ENCODE measurements at regions not wholly inside any gene's neighbourhood (a gene's known extent, or its start where the extent isn't known, plus 50 kb on each side); places are given as distances from the start of the nearest gene placed in this dataset.

- Histone ChIP-seq H3K27me3 (ENCODE audit: control insufficient read depth, insufficient read depth, low read length) (no peaks in the 10 kb centered on the region), H3K4me3 (replicated peaks in 1 of 4; ENCODE audit: control extremely low read depth in 1 of 4, insufficient read depth in 1 of 4, low read depth in 3 of 4, low read length in 4 of 4) (no peak overlapping the region), H2AFZ (ENCODE audit: low read length) (no peak overlapping the region), H4K20me1 (ENCODE audit: control insufficient read depth, extremely low read depth, insufficient read depth, low read length) (no peaks in the 10 kb centered on the region), H3K36me3 (ENCODE audit: control insufficient read depth, insufficient read depth, low read length) (no peaks in the 10 kb centered on the region), H3K9me3 (ENCODE audit: control insufficient read depth, insufficient read depth, low read depth, low read length) (no peaks in the 10 kb centered on the region), H3K4me1 (ENCODE audit: control insufficient read depth, extremely low read depth, insufficient read depth, low read length) (no peaks in the 10 kb centered on the region), H3K79me2 (ENCODE audit: control insufficient read depth, insufficient read depth, low read length) (no peaks in the 10 kb centered on the region), H3K27ac (ENCODE audit: insufficient read depth, low read length) (no peak overlapping the region), H3K4me2 (ENCODE audit: extremely low read depth, insufficient read depth, low read length) (no peak overlapping the region), H3K9ac (ENCODE audit: insufficient read depth, low read length) (no peak overlapping the region)
- TF ChIP-seq CTCF (conservative IDR thresholded peaks at IDR 0.05 in 1 of 2, IDR thresholded peaks at IDR 0.05 in 1 of 2; ENCODE audit: low read depth in 1 of 2, low read length in 2 of 2) = no peak
- no peak for TF ChIP-seq EZH2 (IDR thresholded peaks at IDR 0.05; ENCODE audit: low read length, missing control alignments)
- no peak for DNase-seq (ENCODE audit: low read depth in 2 of 2)
These were observed 180.7 kb upstream of the CDH12 start for GRCh38 chr5:23033864-23034263.

- Histone ChIP-seq H3K27ac (ENCODE audit: insufficient read depth, low read length) (no peak overlapping the region), H3K79me2 (ENCODE audit: control insufficient read depth, insufficient read depth, low read length) (no peaks in the 10 kb centered on the region), H3K4me3 (replicated peaks in 1 of 4; ENCODE audit: control extremely low read depth in 1 of 4, insufficient read depth in 1 of 4, low read depth in 3 of 4, low read length in 4 of 4) (no peak overlapping the region), H3K9me3 (ENCODE audit: control insufficient read depth, insufficient read depth, low read depth, low read length) (no peaks in the 10 kb centered on the region), H4K20me1 (ENCODE audit: control insufficient read depth, extremely low read depth, insufficient read depth, low read length) (no peaks in the 10 kb centered on the region), H3K4me2 (ENCODE audit: extremely low read depth, insufficient read depth, low read length) (no peak overlapping the region), H2AFZ (ENCODE audit: low read length) (no peak overlapping the region), H3K4me1 (ENCODE audit: control insufficient read depth, extremely low read depth, insufficient read depth, low read length) (no peaks in the 10 kb centered on the region), H3K36me3 (ENCODE audit: control insufficient read depth, insufficient read depth, low read length) (no peaks in the 10 kb centered on the region), H3K27me3 (ENCODE audit: control insufficient read depth, insufficient read depth, low read length) (no peaks in the 10 kb centered on the region), H3K9ac (ENCODE audit: insufficient read depth, low read length) (no peak overlapping the region)
- TF ChIP-seq EZH2 (IDR thresholded peaks at IDR 0.05; ENCODE audit: low read length, missing control alignments) (no peak), CTCF (conservative IDR thresholded peaks at IDR 0.05 in 1 of 2, IDR thresholded peaks at IDR 0.05 in 1 of 2; ENCODE audit: low read depth in 1 of 2, low read length in 2 of 2) (no peak)
- no peak for DNase-seq (ENCODE audit: low read depth in 2 of 2)
These were observed 176.1 kb upstream of the CDH12 start for GRCh38 chr5:23029290-23029689.

GRCh38 chr5:23028445-23029021, 175.4 kb upstream of the CDH12 start:
- Histone ChIP-seq H3K4me1 (ENCODE audit: control insufficient read depth, extremely low read depth, insufficient read depth, low read length) (no peaks in the 10 kb centered on the region), H4K20me1 (ENCODE audit: control insufficient read depth, extremely low read depth, insufficient read depth, low read length) (no peaks in the 10 kb centered on the region), H2AFZ (ENCODE audit: low read length) (no peak overlapping the region), H3K4me3 (replicated peaks in 1 of 4; ENCODE audit: control extremely low read depth in 1 of 4, insufficient read depth in 1 of 4, low read depth in 3 of 4, low read length in 4 of 4) (no peak overlapping the region), H3K27ac (ENCODE audit: insufficient read depth, low read length) (no peak overlapping the region), H3K9me3 (ENCODE audit: control insufficient read depth, insufficient read depth, low read depth, low read length) (no peaks in the 10 kb centered on the region), H3K36me3 (ENCODE audit: control insufficient read depth, insufficient read depth, low read length) (no peaks in the 10 kb centered on the region), H3K9ac (ENCODE audit: insufficient read depth, low read length) (no peak overlapping the region), H3K4me2 (ENCODE audit: extremely low read depth, insufficient read depth, low read length) (no peak overlapping the region), H3K27me3 (ENCODE audit: control insufficient read depth, insufficient read depth, low read length) (no peaks in the 10 kb centered on the region), H3K79me2 (ENCODE audit: control insufficient read depth, insufficient read depth, low read length) (no peaks in the 10 kb centered on the region)
- no peak for DNase-seq (ENCODE audit: low read depth in 2 of 2)
- TF ChIP-seq EZH2 (IDR thresholded peaks at IDR 0.05; ENCODE audit: low read length, missing control alignments) = no peak
- no peak for TF ChIP-seq CTCF (conservative IDR thresholded peaks at IDR 0.05 in 1 of 2, IDR thresholded peaks at IDR 0.05 in 1 of 2; ENCODE audit: low read depth in 1 of 2, low read length in 2 of 2)

Data from fibroblast of lung (primary cell).